GM19238 (cell line): ENCODE measurements at regions not wholly inside any gene's neighbourhood (a gene's known extent, or its start where the extent isn't known, plus 50 kb on each side); places are given as distances from the start of the nearest gene placed in this dataset.
"Not testable (repeated sequence)": the region's sequence is repeated elsewhere in the genome, so short reads cannot be mapped to it uniquely, and the experiment has no call there.

Experiments used
- DNase-seq: peaks from one replicate; pipeline ENCODE4 v3.0.0; 2011; ENCODE audit warnings: low spot score; ENCODE audit not compliant: insufficient read length

GRCh38 chr3:35446896-35447295 lies 192.4 kb upstream of the ARPP21 start:
- no peak for DNase-seq

GRCh38 chr3:35448121-35448520 lies 191.2 kb upstream of the ARPP21 start:
- DNase-seq: no peak

GRCh38 chr3:35448681-35449080 lies 190.6 kb upstream of the ARPP21 start:
- DNase-seq: no peak

- not testable (repeated sequence) for DNase-seq
These were observed 184.5 kb upstream of the ARPP21 start for GRCh38 chr3:35454819-35455218.

- DNase-seq: no peak
These were observed 165.4 kb upstream of the ARPP21 start for GRCh38 chr3:35473956-35474355.

- DNase-seq: not testable (repeated sequence)
These were observed 156.8 kb upstream of the ARPP21 start for GRCh38 chr3:35482566-35482965.

- no peak for DNase-seq
These were observed 156.2 kb upstream of the ARPP21 start for GRCh38 chr3:35483131-35483530.

GRCh38 chr3:35484929-35485530 lies 154.3 kb upstream of the ARPP21 start:
- no peak for DNase-seq

GRCh38 chr3:35486295-35486694 lies 153.0 kb upstream of the ARPP21 start:
- no peak for DNase-seq

- no peak for DNase-seq
These were observed 151.9 kb upstream of the ARPP21 start for GRCh38 chr3:35487376-35487775.

GRCh38 chr3:35488526-35488925 lies 150.8 kb upstream of the ARPP21 start:
- DNase-seq: no peak

- DNase-seq: no peak
These were observed 146.5 kb upstream of the ARPP21 start for GRCh38 chr3:35492841-35493240.

- DNase-seq: no peak
These were observed 140.7 kb upstream of the ARPP21 start for GRCh38 chr3:35498506-35499210.

- no peak for DNase-seq
These were observed 138.5 kb upstream of the ARPP21 start for GRCh38 chr3:35500641-35501350.

GRCh38 chr3:35502699-35503098 lies 136.6 kb upstream of the ARPP21 start:
- DNase-seq: no peak

GRCh38 chr3:35505181-35505580 lies 134.1 kb upstream of the ARPP21 start:
- DNase-seq: no peak

GRCh38 chr3:35505772-35506171 lies 133.6 kb upstream of the ARPP21 start:
- DNase-seq: no peak

GRCh38 chr3:35519936-35520335 lies 119.4 kb upstream of the ARPP21 start:
- DNase-seq: no peak

GRCh38 chr3:35521196-35521595 lies 118.1 kb upstream of the ARPP21 start:
- no peak for DNase-seq

- no peak for DNase-seq
These were observed 116.9 kb upstream of the ARPP21 start for GRCh38 chr3:35522450-35522849.

- DNase-seq: no peak
These were observed 116.3 kb upstream of the ARPP21 start for GRCh38 chr3:35523074-35523473.

GRCh38 chr3:35523838-35524237 lies 115.5 kb upstream of the ARPP21 start:
- no peak for DNase-seq

- DNase-seq: no peak
These were observed 114.5 kb upstream of the ARPP21 start for GRCh38 chr3:35524856-35525255.
